Aorta (tissue), 5 donors: ENCODE measurements at regions not wholly inside any gene's neighbourhood (a gene's known extent, or its start where the extent isn't known, plus 50 kb on each side); places are given as distances from the start of the nearest gene placed in this dataset.

ENCODE experiments used
- ATAC-seq: fragments of 200-7000 bp; cut with Tn5 transposase; one replicate; pipeline ENCODE4 v1.9.1; 2022; ENCODE audit warnings: moderate library complexity; ENCODE audit not compliant: low FRiP score
- DNase-seq, 2 donors: peaks; one replicate each; pipeline ENCODE4 v3.0.0-alpha.2; 2020
- H3K27ac ChIP-seq, 2 donors: one replicate each; pipeline ENCODE4 v1.5.1; 2013; ENCODE audit warnings: low read length in 2 of 2, mild to moderate bottlenecking in 2 of 2, moderate library complexity in 2 of 2, control low read depth in 1 of 2, inconsistent platforms in 1 of 2, low read depth in 1 of 2
- H3K27me3 ChIP-seq, 2 donors: one replicate each; pipeline ENCODE4 v1.6.1; 2013; ENCODE audit warnings: control low read depth in 1 of 2, low read length in 1 of 2, mild to moderate bottlenecking in 1 of 2, moderate library complexity in 1 of 2; ENCODE audit not compliant: insufficient read depth in 2 of 2, control insufficient read depth in 1 of 2
- H3K36me3 ChIP-seq, 2 donors: one replicate each; pipeline ENCODE4 v1.6.1; 2013; ENCODE audit warnings: control low read depth in 1 of 2, low read length in 1 of 2, mild to moderate bottlenecking in 1 of 2; ENCODE audit not compliant: insufficient read depth in 2 of 2, control insufficient read depth in 1 of 2
- H3K4me1 ChIP-seq, 2 donors: one replicate each; pipeline ENCODE4 v1.6.1; 2013; ENCODE audit warnings: low read length in 2 of 2, control low read depth in 1 of 2, mild to moderate bottlenecking in 1 of 2, moderate library complexity in 1 of 2; ENCODE audit not compliant: insufficient read depth in 2 of 2, control insufficient read depth in 1 of 2
- H3K4me3 ChIP-seq, 2 donors: one replicate each; pipeline ENCODE4 v1.5.1; 2013; ENCODE audit warnings: low read length in 2 of 2, control low read depth in 1 of 2, mild to moderate bottlenecking in 1 of 2
- H3K9me3 ChIP-seq: one replicate; pipeline ENCODE4 v1.6.1; 2013; ENCODE audit warnings: mild to moderate bottlenecking, low read length; ENCODE audit not compliant: control insufficient read depth
- WGBS, 2 donors: extraction: QIAGEN DNeasy Blood & Tissue Kit; methylation state at CpG; one replicate each; pipeline ENCODE4 v1.1.7; 2013; 5-methylcytosine and 5-hydroxymethylcytosine counted together
- intact Hi-C, 2 donors: fragments of 100-400 bp; cut with DNase I; formaldehyde crosslinking; loops; one replicate each; pipeline versions ENCODE4 v1.14.2 to v1.15.0; 2022
- donor health status: healthy with polysubstance abuse.
- donor health status: Bipolar disorder and iron deficiency.
- donor health status: DM: no; HTN: no; CAD: no.
- donor health status: DM: no; HTN: no; CAD: no.
- donor health status: DM: yes; HTN: yes; CAD: no.

GRCh38 chr4:153997516-153997915, 208.6 kb upstream of the SFRP2 start:
- Histone ChIP-seq H3K27me3 (no peaks in the 10 kb centered on the region), H3K4me1 (no peaks in the 10 kb centered on the region), H3K4me3 (no peak overlapping the region), H3K27ac (no peak overlapping the region), H3K36me3 (no peaks in the 10 kb centered on the region), H3K9me3 (no peaks in the 10 kb centered on the region)
- intact Hi-C loops = no loop called here
- 73 to 83% methylated on average over 4 of the region's 4 CpGs for WGBS, 2 donors
- DNase-seq (no peak), ATAC-seq (no peak)

DNA sequence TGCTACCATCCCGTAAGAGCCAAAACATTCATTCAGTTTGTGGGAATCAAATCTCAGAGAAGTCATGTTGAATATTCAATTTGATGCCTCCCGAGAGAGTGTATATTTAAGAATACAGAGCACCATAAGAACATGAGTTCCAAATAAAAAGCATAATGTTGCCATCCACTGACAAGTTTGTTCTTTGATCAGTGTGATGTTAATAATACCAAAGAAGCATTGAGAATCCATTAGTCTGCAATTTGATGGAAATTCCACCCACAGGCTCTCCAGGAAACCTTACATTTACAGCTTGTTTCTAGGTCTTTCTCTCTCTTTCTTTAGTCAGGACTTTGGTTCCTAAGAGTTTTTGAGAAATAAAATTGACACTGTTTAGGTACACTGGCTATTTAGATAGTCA, 200.6 kb upstream of the SFRP2 start:
- no peaks in the 10 kb centered on the region for H3K4me1 ChIP-seq
- DNase-seq (no peak), ATAC-seq (no peak)
- intact Hi-C loops = no loop called here
- 93 to 97% methylated on average over 2 of the region's 2 CpGs for WGBS, 2 donors
- H3K27me3 ChIP-seq = no peaks in the 10 kb centered on the region
- H3K4me3 ChIP-seq = no peak overlapping the region
- H3K36me3 ChIP-seq = no peaks in the 10 kb centered on the region
- no peaks in the 10 kb centered on the region for H3K9me3 ChIP-seq
- H3K27ac ChIP-seq = no peak overlapping the region

- no peak for DNase-seq
- no peaks in the 10 kb centered on the region for H3K4me1 ChIP-seq
- H3K4me3 ChIP-seq = no peak overlapping the region
- H3K27me3 ChIP-seq = no peaks in the 10 kb centered on the region
- 51% methylated on average over 9 of the region's 9 CpGs for WGBS, 2 donors
- intact Hi-C loops = no loop called here
- no peaks in the 10 kb centered on the region for H3K36me3 ChIP-seq
- ATAC-seq = no peak
- H3K9me3 ChIP-seq = no peaks in the 10 kb centered on the region
- no peak overlapping the region for H3K27ac ChIP-seq
These were observed 199.8 kb upstream of the SFRP2 start for GRCh38 chr4:153988492-153989363.

DNA sequence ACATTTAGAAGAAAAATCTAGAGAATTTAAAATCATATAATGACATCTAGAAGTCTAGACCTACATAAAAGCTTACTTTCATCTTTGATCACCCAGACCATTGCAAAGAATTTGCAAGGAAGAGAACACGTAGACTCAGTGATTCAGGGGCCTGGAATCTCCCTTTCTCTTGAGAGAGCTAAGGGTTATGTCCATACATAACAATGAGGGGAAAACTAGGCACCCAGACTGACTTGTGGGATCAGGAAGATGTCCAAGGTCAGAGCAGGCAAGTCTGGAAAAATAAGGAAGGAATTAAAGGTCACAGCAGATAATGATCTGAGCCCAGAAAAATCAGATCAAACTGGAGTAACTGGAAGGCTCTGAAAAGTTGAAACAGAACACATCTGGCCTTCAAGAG, 198.4 kb upstream of the SFRP2 start:
- no peak for ATAC-seq
- no peaks in the 10 kb centered on the region for H3K27me3 ChIP-seq
- no peak overlapping the region for H3K4me3 ChIP-seq
- no peaks in the 10 kb centered on the region for H3K4me1 ChIP-seq
- no peaks in the 10 kb centered on the region for H3K9me3 ChIP-seq
- H3K36me3 ChIP-seq = no peaks in the 10 kb centered on the region
- intact Hi-C loops = no loop called here
- no peak for DNase-seq
- no peak overlapping the region for H3K27ac ChIP-seq
- 42 to 47% methylated on average over 1 of the region's 1 CpG for WGBS, 2 donors

GRCh38 chr4:153976954-153977353, 188.1 kb upstream of the SFRP2 start:
- Histone ChIP-seq H3K4me1 (no peaks in the 10 kb centered on the region), H3K4me3 (no peak overlapping the region), H3K27ac (no peak overlapping the region), H3K36me3 (no peaks in the 10 kb centered on the region), H3K27me3 (no peaks in the 10 kb centered on the region), H3K9me3 (peaks cover 2% of the 10 kb centered on the region)
- no peak for ATAC-seq
- DNase-seq = no peak
- intact Hi-C loops = no loop called here

DNA sequence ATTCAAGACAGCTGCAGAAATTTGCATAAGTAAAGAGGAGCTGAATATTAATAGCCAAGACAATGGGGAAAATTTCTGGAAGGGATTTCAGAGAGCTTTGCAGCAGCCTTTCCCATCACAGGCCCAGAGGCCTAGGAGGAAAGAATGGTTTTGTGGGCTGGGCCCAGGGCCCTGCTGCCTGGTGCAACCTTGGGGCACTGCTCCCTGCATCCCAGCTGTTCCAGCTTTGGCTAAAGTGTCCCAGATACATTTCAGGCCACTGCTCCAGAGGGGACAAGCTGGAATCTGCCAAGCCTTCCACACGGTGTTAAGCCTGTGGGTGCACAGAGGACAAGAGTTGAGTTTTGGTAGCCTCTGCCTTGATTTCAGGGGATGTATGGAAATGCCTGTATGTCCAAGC, 185.6 kb upstream of the SFRP2 start:
- H3K36me3 ChIP-seq = no peaks in the 10 kb centered on the region
- H3K27me3 ChIP-seq = no peaks in the 10 kb centered on the region
- H3K4me3 ChIP-seq = no peak overlapping the region
- DNase-seq (no peak), ATAC-seq (no peak)
- peaks cover 2% of the 10 kb centered on the region for H3K9me3 ChIP-seq
- H3K4me1 ChIP-seq = no peaks in the 10 kb centered on the region
- WGBS, 2 donors = 92 to 100% methylated on average over 1 of the region's 1 CpG
- no peak overlapping the region for H3K27ac ChIP-seq
- intact Hi-C loops = no loop called here

GRCh38 chr4:153973942-153974341, 185.1 kb upstream of the SFRP2 start:
- Histone ChIP-seq H3K27me3 (no peaks in the 10 kb centered on the region), H3K4me1 (no peaks in the 10 kb centered on the region), H3K4me3 (no peak overlapping the region), H3K27ac (no peak overlapping the region), H3K9me3 (peaks cover 2% of the 10 kb centered on the region), H3K36me3 (no peaks in the 10 kb centered on the region)
- 56 to 65% methylated on average over 4 of the region's 4 CpGs for WGBS, 2 donors
- no peak for ATAC-seq
- intact Hi-C loops = no loop called here
- no peak for DNase-seq

- intact Hi-C loops = no loop called here
- Histone ChIP-seq H3K36me3 (no peaks in the 10 kb centered on the region), H3K27me3 (no peaks in the 10 kb centered on the region), H3K9me3 (peaks cover 2% of the 10 kb centered on the region), H3K27ac (no peak overlapping the region), H3K4me1 (no peaks in the 10 kb centered on the region), H3K4me3 (no peak overlapping the region)
- DNase-seq (no peak), ATAC-seq (peak; percentile 62)
- WGBS, 2 donors = 83 to 84% methylated on average over 5 of the region's 5 CpGs
These were observed 183.0 kb upstream of the SFRP2 start for GRCh38 chr4:153971899-153972298.

GRCh38 chr4:153970169-153970568, 181.3 kb upstream of the SFRP2 start:
- DNase-seq (no peak), ATAC-seq (no peak)
- H3K4me3 ChIP-seq = no peak overlapping the region
- no peaks in the 10 kb centered on the region for H3K27me3 ChIP-seq
- WGBS, 2 donors = 95 to 97% methylated on average over 2 of the region's 2 CpGs
- H3K36me3 ChIP-seq = no peaks in the 10 kb centered on the region
- H3K9me3 ChIP-seq = no peaks in the 10 kb centered on the region
- intact Hi-C loops = no loop called here
- H3K27ac ChIP-seq = no peak overlapping the region
- no peaks in the 10 kb centered on the region for H3K4me1 ChIP-seq
